NCI-H446 (cell line): ENCODE measurements at regions not wholly inside any gene's neighbourhood (a gene's known extent, or its start where the extent isn't known, plus 50 kb on each side); places are given as distances from the start of the nearest gene placed in this dataset.

ENCODE experiments used
- DNase-seq, 2 experiments: peaks; one replicate each; lab custom pipeline; 2025; lab: John Stamatoyannopoulos, UW

DNA sequence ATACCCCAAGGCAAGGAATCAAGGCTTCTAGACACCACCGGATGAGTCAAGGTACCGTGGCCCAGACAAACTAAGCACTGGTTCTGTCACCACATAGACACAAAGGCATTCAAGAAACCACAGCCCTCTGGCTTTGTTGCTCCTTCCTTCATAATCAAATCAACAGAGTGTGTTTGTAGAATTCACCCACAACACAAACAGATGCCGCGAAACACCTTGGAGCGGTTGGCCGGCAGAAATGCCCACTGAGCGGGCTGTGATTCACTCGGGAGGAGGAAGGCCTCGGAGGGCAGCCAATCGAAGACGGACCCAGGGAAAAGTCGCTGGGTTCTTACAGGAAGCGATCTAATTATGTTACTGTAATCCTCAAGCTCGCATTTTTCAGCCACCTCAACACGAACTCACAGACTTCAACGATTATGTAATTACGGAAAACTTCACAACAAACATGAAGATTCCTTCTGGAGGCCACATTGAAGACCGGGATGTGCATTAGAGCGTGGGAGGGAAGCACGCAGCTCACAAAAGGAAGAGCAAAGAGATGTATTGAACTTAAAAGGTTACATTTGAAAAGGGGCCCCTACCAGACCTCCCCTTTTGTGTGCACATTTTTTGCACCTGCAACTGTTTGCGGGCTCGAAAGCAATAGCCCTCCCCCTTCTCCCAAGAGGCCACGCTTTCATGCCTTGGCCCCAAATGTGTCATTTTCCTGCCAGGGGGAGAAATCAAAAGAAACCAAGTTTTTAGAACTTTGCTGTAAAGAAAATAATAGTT lies 184.7 kb upstream of the PREP start:
- no peak for DNase-seq

DNA sequence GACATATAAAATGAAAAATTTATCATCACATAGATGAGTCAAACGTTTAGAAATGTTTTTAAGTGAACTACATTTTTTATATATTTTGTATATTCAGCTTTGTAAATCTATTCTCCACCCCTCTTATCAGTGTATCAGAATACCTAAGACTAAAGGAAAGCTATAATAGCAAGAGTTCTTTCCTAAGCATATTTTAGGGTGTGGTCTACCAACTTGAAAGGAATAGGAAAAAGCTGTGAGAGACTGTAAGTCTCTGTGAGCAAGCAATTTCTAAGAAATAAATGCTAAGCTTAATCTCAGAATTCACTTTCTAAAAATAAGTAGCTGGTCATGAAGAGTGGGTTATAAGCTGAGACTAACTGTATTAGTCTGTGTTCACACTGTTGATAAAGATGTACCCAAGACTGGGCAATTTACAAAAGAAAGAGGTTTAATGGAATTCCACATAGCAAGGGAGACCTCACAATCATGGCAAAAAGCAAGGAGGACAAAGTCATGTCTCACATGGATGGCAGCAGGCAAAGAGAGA lies 175.4 kb upstream of the PREP start:
- no peak for DNase-seq

DNA sequence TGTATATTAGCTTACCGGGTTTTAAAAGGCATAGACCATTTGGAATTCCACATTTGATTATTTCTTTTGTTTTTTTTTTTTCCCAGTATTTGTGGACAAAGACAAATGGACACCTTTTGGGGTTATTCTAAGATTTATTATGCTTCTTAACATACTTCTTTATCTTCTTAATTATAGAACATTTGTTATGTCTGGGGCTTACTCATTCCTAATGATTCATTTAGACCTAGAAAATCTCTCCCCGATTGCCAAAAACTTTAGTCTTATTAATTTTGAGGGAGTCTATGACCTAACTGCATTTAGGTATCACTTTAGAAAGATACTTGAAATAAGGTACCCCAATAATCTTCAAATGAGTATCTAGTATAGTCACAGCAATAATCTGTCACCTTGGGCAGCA lies 170.7 kb upstream of the PREP start:
- DNase-seq: no peak

DNA sequence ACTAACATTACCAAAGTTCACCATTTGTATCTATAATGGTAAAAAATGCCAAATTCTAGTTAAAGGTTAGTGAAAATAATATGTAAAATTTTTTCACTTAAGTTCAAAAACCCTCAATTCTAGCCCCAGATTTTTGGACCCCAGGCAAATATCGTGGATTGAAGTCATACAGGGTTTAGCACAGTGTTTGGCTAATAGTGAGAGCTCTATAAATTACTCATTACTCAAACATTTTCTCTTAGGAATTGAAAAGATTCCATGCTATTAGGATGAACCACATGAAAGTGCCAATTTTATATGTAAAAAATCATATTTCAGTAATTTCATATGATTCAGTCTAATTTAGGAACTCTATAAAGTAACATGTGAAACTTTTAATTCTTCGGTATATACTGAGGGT lies 170.3 kb upstream of the PREP start:
- no peak for DNase-seq

DNA sequence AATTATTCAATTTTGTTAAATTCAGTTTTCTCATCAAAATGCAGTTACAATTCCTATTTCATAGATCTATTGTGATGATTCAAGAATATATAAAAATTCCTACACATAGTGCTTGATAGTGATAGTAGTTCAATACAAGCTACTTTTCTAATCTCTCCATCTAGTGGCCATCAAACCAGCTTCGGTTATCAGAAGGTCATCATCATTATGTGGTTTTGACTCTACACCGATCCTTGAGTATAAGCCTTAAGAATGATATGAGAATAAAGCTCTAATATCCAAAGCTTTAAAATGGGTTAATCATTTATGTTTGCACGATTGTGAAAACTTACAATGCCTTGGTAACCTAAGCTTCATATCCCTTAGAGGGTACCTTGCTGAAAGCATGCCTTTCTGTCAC lies 167.5 kb upstream of the PREP start:
- no peak for DNase-seq

DNA sequence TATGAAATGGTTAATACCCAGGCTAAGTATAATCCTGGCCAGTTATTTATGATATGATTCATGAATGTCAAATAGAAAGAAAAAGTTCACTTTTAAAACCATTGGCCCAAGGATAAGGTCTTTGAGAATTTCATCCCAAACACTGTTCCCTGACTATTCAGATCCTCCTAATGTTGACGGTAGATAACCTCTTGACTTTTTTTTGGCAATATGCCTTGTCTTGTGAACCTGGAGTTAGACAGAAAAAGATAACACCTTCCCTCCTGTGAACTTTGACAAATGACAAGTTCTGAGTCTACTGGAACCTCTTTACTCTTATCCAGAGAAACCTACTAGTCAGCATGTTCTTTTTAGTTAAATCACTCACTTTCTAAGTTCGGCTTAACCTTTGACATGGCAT lies 166.8 kb upstream of the PREP start:
- DNase-seq: no peak

DNA sequence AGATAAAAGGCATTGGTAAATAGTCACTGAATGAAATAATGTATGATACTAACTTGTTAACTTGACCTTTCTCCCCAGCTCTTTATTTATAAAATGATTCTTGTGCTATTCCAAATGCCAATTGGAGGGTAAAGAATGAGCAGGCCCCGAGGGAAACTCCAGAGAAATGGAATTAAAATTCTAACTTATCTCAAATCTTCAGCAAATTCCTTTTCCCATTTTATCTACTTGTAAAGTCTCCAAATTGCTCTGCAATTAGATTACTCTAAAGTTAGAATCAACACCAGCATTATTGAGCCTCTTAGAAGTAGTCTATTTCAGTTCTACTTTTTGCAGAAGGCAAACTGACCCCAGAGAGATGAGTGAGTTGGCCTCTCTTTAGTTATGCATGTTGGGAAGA lies 165.9 kb upstream of the PREP start:
- DNase-seq: no peak

DNA sequence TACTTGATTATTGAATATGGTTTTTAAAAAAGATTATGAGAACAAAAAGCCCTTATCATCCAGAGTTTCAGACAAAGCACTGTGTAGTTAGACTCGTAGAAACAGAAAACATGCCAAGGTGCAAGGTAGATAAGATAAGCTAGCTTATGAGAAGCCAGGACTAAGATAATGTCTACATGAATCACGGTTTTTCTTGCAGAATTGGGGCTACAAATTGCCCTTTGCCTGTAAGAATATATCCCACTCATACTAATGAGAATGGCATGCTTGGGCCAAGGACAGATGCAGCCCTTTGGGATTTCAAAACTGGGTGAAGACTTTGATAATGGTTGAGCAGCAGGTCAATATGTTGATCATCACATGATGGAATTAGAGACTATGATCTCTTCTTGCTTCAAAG lies 165.3 kb upstream of the PREP start:
- no peak for DNase-seq

DNA sequence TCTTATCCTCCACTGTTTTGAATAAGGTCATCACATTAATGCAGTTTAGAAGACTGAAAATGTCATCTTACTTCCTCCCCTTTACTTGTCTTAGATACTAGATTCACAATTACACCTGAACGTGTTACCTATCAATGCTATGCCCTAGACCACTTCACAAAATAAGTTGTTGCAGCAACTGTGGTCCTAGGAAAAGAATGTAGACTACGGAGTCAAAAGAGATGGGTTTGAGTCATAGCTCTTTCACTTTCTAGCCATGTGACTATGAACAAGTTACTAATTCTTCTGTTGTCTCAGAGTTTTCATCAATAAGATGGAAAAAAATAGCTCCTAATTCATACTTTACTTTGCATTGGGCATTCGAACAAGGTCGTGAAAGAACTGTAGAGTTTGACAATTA lies 164.3 kb upstream of the PREP start:
- DNase-seq: no peak

DNA sequence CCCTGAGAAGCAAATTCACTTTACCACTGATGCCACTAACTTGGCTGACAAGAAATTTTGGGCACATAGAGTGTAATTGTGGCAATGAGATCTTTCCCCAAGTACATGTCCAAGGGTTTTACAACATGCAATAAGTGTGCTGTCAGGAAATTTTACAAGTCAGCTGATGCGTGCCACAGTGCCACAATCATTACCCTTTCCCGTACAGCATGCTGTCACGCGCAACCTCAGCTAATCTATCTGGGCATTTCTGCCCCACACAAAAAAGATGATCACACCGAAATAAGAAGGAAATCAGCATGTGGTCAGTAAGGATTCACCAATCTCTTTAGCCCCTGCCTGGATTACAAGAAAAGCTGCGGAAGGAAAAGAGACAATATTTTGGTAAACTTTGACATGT lies 163.6 kb upstream of the PREP start:
- DNase-seq: no peak

DNA sequence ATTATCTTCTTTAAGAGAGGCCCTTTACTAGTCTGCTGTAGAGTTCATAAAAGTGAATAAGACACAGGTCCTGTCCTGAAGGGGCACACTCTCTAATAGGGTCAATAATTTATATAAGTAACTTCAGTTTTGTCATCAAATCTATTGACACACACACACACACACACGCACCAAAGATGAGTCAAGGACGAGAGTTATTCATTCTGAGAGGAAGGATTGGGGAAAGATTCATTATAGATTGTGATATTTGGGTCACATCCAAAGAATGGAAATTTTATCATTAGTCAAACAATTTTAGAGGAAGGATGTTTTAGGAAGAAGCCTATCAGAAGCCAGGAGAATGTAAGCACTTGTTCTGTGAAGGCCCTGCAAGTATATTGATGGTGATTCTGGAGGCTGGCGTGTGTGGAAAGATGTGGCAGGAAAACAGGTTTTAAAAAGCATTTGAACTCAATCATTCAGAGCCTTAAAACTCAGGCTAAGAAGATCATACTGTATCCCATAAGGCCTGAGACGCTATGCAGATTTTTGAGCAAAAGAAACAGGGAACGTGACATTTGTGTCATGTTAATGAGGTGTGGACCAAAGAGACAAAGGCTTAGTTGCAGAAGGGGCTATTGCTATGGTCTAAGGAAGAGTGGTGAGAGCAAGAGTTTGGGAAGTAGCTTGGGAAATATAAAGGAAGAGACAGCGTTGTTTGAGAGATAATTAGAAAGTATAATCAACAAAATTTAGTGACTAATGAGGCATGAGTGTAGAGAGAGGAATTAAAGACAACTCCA lies 161.4 kb upstream of the PREP start:
- no peak for DNase-seq

DNA sequence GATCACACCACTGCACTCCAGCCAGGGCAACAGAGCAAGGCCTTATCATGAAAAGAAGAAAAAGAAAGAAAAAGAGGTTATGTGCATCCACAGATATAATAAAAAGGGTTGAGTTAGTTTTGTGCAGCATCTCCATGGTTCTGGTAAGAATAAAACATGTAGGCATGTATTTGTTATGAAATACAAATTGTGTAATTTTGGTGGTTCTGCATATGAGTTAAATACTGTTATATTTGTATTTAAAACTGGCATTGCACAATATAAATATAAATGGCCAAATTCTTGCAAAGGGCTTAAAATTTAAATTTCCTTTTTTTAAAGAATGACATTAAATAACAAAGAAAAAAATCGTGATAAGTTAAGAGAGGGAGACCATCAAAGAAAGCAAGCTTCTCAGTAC lies 159.1 kb upstream of the PREP start:
- DNase-seq: no peak

DNA sequence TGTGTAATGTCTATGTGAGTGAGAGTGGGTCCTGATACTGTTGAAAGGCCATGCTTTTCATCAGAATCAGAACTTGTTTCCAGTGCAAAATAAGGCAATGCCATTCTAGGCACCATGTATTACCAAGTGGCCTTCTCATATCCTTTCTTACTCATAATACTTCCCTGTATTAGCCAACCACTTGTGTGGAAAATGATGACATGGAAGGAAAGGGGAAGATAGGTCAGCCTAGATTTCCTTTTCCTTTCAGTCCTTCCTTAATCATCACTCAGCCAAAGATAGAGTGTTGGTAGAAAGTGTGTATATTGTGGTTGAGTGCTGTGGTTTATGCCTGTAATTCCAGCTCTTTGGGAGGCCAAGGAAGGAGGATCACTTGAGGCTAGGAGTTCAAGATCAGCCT lies 158.6 kb upstream of the PREP start:
- no peak for DNase-seq

DNA sequence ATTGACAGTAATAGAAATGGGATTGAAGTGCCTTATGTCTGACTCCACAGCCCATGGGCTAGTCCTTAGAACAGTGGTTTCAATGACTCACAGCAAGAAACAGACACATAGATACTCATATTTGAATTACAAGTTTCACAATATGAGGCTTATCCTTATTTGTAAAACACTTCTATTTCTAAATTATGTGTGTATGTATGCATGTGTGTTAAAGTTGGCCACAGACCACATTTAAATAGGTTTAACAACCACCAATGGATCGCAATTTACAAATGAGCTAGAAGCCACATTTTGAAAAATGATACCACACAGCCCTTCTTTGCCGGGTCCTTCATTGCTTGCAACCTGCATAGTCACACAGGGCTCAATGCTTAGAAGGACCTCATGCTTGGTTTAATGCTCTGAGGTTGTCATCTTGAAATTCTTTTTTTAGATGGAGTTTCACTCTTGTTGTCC lies 157.8 kb upstream of the PREP start:
- no peak for DNase-seq

DNA sequence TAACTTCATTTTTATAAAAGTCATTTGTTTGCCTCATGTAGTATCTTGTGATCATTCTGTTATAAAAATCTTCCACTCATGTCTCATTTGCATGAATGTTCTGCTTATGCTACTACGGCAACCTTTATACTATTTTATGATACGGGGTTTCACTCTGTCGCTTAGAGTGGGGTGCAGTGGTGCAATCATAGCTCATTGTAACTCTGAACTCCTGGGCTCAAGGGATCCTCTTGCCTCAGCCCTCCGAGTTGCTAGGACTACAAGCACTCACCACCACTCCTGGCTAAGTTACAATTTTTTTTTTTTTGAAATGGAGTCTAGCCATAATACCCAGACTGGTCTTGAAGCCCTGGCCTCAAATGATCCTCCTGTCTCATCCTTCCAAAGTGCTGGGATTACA lies 154.4 kb upstream of the PREP start:
- DNase-seq: no peak

DNA sequence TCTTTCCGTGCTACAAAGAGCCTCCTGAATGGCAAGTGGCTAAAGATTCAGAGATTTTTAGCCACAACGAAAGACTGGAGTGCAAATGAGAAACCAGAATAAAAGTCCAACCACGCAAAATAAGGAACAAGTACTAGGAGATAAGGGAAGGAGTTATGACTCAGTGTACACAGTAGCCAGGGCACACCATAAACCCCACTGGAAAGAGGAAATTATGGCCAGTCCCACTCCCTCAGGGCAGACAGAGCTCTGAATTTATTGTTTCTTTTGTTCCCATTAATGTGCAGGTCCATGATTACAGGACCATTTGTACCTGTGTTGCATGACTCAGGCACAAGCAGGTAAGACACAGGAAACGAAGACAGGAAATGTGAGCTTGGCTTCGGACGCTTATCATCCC lies 150.3 kb upstream of the PREP start:
- DNase-seq: no peak

DNA sequence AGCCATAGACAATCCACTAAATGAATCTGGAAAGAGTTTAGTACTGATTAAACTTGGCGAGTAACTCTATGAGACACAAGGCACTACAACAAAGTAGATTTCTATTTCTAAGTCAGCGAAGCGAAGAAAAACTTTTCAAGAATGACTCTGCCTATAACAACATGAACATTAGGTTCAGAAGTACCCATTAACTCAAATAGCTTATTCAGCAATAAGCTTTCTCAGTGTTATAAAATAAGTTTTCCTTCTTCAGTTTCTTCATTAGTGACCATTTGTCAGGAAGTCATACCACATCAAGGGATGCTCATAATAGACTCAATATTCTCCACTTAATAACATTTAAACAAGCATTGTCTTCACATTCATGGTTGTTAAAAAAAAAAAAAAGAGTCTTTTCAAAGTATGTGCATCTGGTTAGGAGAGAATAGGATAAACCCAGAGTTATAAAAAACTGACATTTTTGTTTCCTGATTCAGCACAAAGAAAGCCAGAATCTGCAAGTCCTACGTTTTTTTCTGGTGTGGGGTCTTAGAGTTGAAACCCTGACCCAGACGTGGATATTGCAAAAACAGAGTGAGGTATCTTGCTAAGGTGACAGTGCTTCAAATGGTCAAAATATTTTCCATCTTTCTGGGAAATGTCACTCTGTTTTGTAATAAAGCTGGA lies 148.2 kb upstream of the PREP start:
- DNase-seq: no peak

DNA sequence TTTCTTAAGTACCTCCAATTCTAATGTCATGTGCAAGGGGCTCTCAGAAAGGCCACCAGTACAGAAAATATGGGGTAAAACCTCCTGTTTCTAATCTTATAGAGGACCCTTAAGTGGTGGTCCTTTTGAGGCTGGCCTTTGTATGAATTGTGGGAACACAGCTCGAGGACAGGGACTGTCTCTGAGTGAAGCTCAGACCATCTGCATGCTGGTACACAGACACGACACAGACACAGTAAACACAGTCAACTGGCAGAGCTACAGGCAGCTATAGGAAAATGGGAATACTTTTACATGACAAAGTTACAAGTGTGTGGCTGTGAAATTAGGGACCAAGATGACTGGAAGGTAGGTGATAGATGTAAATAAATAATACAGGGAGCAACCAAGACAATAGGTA lies 143.9 kb upstream of the PREP start:
- no peak for DNase-seq

DNA sequence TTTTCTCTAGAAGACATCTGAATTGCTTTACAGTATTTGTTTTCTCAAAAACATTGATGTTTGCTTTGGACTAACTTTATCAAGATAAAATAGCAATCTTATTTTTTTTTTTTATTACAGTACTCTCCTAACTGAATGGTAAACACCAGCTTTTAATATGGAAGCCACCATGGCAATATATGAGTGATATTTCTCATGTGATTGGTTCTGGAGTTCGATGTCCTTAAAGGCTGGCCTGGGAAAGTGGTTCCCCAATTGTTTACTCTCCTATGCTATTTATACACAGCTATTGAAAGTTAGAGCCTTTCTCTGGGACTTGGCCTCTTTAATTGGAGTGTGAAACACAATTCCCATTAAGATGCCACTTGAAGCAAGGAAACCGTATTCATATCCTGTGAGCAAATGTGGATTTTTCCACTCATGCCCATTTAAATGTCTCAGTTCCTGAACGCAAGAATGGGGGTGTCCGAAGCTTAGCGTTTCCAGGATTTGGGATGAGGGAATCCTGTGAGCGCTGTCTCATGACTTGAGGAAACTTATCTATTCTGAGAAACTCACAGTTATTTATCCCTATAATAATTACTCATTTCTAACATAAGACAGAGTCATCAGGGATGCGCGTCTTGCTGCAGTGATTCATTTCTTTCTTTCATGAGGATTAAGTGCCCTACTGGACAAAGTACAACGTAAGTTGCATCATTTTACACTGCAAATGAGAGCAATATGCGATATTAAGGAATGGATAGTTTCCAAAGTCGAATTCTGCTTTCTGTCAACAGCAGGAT lies 143.3 kb upstream of the PREP start:
- no peak for DNase-seq

DNA sequence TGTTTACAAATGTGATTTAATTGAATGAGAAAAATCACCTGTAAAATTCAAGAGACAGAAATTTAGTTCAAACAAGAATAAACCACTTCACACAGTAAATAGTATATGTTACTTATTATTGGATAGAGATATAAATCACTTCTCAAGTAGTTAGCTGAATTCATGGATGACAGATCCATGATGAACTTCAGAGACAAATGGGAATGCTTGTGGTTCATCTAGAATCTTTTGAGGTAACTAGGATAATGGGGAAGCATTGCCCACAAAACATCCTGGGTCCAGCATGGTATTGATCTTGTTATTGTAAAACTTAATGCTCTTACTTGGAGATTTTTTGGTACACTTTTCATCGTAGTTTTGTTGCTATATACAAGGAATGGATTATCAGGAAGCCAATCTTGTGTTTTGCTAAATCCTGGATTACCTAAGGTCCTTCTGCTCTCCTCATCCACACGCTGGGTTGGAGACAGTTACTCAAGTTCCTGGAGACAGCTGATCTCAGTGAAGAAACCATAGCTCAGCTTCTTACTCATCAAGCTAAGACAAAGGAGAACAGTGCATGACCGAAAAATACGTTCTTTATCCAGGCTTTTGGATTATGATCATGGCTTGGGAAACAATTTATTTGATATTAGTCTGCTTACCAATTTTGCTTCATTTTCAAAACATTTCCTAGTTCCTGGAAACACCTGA lies 142.5 kb upstream of the PREP start:
- DNase-seq: no peak

DNA sequence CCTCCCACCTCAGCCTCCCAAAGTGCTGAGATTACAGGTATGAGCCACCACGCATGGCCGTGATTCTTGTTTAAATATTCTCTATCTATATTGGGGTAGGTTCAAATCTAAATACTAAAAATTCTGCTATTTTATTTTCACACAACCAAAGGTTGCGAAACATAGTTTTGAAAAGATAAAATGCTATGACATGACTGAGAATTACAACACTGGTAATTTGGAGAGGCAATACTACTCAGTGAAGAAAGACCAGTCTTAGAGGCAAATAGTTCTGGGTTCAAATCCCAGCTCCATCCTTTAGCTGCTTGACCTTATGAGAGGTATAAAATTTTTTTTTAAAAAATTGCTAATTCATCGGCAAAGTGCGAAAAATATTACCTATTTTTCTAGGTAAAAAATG lies 137.0 kb upstream of the PREP start:
- no peak for DNase-seq
